Activated T-cell treated with anti-CD3 and anti-CD28 coated beads for 48 hours (primary cell): ENCODE measurements at regions not wholly inside any gene's neighbourhood (a gene's known extent, or its start where the extent isn't known, plus 50 kb on each side); places are given as distances from the start of the nearest gene placed in this dataset.
"Not testable (repeated sequence)": the region's sequence is repeated elsewhere in the genome, so short reads cannot be mapped to it uniquely, and the experiment has no call there.

Source experiments
- DNase-seq: peaks from one replicate; pipeline ENCODE4 v3.0.0-alpha.2; 2020; ENCODE audit warnings: low read depth

DNA sequence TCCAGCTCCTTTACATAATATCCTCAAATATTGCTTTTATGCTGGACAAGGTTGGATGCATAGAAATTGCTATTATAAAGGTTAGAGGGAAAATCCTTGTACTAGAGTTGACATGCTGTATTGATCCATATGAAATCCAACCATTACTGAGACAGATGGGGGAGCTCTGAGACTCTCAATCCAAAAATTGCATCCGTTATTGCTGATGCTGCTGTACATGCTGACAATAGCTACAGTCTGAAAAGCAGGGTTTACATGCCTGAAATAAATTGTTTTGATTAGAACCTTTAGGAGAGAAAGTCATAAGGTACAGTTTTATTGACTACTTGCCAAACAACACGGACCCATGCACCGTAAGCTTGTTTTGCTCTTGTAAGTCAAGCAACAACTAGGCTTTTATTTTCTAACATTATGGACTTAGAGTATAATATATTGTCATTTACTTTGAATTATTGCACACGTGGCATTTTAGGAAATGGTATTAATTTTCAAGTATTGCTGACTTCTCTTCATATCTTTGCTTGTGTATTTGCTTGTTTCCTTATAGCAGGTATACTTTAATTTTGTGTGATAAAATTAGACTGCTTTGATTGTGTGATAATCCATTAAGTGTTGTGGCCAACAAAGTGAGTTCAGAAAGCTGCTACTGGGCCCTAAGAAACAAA, 1365.2 kb downstream of the STIM2 start:
- DNase-seq: no peak

DNA sequence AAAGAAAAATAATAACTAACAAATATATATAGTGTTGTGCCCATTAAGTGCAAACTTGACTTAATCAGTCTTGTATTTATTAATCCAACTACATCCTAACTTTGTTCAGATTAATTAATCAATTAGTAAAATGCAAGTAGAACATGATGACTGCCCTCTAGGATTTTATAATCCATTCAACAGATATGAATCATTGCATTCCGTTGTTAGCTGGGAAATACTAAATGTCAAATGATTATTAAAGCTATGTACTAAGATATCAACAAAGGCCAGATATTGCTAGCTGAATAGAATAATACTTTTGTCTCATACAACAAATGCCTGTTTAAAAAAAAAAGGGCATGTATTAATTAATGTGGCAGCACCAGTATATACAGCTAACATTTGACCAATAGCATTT, 1366.3 kb downstream of the STIM2 start:
- no peak for DNase-seq

DNA sequence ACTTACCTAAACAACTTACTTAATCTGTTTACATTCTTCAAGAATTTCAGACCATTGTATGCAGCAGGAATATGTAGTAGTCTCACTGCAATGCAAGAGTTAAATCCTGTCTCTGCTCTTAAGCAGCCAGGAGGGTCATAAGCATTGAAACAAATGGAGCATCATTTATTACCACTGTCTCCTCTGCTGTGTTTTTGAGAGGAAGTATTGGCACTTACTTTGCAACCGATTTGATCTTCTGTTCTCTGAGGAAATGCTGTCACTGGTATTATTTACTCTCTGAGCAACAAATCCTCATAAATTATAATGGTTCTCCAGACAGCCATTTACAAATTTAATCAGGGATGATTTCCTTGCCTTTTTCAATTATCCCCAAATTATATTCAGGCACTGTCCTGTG, 1367.1 kb downstream of the STIM2 start:
- DNase-seq: no peak

DNA sequence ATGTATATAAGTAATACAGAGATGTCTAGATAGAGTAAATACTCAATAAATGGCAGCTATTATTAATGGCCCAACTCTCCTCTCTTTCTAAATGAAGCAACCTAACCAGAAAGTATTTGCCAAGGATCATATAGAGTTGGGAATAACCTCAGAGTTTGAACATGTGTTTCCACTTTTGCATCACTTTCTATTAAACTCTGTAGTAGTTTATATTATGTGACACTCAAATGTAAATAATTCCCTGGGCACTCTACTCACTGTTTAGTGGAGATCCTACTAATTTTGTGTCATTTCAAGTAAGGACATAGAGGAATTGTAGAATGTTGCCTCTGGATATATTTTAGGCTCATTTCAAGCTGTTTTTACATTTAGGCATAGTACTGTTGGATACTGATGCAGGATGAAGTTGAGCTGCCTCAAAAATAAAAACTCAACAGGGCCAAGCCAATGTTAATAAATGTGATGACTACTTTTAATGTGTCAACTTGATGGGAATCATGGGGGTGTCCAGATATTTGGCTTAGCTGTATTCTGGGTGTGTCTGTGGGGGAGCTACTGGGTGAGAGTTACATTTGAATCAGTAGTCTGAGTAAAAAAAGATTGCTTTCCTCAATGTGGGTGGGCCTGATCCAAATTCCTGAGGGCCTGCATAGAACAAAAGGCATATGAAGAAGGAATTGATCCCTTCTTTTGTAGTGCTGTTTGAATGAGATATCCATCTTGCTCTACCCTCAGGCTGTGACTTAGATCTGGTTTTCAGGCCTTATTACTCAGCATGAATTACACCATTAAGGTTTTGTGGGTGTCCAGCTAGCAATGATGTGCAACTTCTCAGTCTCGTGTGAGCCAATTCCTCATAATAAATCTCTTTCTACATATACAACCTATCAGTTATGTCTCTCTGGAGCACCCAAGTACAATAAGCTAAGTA, 1368.2 kb downstream of the STIM2 start:
- no peak for DNase-seq

GRCh38 chr4:28232376-28232775, 1371.7 kb downstream of the STIM2 start:
- no peak for DNase-seq

- DNase-seq: no peak
These were observed 1372.3 kb downstream of the STIM2 start for GRCh38 chr4:28232951-28233350.

DNA sequence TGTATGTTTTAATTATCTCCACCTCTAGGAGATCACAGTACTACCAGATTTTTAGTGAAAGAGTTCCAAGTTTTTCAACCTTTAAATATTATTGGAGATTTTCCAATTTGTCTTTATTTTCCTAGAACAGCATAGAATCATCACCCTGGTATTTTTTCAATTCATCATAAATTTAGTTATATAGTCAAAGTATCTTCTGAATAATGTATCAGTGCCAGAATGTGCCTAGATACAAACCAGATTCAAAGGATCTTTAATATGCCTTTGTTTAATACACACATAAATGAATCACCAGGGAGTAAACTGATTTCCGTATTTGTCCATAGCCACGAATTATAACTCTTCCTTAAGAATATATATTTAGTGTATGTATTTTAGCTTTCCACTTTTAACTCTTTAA, 1373.1 kb downstream of the STIM2 start:
- no peak for DNase-seq

- no peak for DNase-seq
These were observed 1378.2 kb downstream of the STIM2 start for GRCh38 chr4:28238876-28239275.

- no peak for DNase-seq
These were observed 1380.4 kb downstream of the STIM2 start for GRCh38 chr4:28241021-28241420.

- DNase-seq: no peak
These were observed 1387.2 kb downstream of the STIM2 start for GRCh38 chr4:28247805-28248204.

GRCh38 chr4:28248269-28248668, 1387.6 kb downstream of the STIM2 start:
- no peak for DNase-seq

DNA sequence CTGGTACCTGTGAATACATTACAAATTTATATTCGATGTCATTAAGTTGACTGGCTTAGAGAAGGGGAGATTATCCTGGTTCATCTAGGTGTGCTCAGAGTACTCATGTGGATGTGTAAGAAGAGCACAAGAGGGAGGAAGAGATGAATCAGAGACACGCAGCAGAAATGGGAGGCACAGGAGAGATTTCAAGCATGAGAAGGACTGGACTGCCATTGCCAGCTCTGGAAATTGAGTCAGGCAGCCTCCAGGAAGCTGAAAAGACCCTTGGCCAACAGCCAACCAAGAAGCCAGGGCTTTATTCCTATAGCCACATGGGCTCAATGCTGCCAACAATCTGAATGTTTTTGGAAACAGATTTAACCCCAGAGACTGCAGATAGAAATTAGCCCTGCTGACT, 1390.0 kb downstream of the STIM2 start:
- DNase-seq: no peak

GRCh38 chr4:28251831-28252230, 1391.2 kb downstream of the STIM2 start:
- no peak for DNase-seq

GRCh38 chr4:28254003-28254402, 1393.4 kb downstream of the STIM2 start:
- DNase-seq: no peak

- no peak for DNase-seq
These were observed 1395.7 kb downstream of the STIM2 start for GRCh38 chr4:28256295-28256694.

GRCh38 chr4:28259951-28260350, 1399.3 kb downstream of the STIM2 start:
- DNase-seq: no peak

- no peak for DNase-seq
These were observed 1406.5 kb downstream of the STIM2 start for GRCh38 chr4:28267166-28267565.

- DNase-seq: no peak
These were observed 1408.8 kb downstream of the STIM2 start for GRCh38 chr4:28269426-28269825.

DNA sequence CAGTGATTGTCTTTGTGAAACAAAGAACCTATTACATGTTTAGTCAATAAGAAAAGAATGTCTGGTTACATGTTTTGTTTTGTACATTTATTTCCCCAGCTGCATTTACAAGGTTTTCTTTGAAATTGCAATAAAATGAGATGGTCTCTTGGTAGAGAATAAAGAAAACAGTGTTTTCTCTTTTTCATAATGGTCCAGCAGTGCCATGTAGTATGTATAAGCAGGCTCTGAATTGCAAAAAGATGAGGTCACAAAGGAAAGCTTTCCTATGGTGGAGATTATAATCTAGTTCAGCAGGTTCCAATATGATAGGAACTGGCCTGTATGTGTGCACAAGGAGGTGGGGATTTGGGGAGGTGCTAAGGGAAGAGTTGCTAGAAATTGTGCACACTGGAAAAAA, 1417.3 kb downstream of the STIM2 start:
- no peak for DNase-seq

GRCh38 chr4:28278676-28279075, 1418.0 kb downstream of the STIM2 start:
- DNase-seq: no peak

DNA sequence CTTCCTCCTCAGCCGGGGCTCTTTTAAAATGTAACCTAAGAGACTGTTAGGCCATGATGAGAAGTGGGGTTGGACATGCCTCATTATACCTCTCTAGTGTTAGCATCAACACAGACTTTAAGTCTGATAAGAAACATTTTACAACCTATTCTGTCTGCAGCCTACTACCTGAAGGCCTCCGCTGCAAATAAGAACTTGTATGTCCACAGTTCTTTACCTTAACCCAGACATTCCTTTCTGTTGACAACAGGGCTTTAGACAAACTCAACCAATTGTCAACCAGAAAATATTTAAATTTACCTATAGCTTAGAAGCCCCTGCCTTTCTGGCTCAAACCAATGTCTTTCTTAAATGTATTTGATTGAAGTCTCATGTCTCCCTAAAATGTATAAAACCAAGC, 1418.6 kb downstream of the STIM2 start:
- DNase-seq: no peak

- DNase-seq: not testable (repeated sequence)
These were observed 1425.6 kb downstream of the STIM2 start for GRCh38 chr4:28286266-28286665.

DNA sequence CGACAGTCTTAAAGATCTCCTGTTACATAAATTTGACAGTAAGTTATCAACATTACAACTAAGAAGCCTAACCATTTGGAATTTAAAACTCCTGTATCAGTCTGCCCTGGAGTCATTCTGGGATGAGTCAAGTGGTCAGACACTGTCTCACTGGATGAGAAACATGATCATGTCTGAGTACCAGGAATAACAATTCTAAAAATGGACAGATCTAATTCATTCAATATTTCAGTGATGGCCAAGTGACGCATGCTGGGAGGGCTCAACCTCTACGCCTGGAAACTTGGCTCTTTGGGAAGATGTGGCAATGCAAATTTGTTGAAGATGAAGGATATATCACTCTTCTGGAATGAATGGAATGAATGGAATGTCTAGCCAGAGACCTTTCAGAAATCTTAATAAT, 1427.2 kb downstream of the STIM2 start:
- DNase-seq: no peak

GRCh38 chr4:28296239-28296638, 1435.6 kb downstream of the STIM2 start:
- DNase-seq: no peak
